IMR-90 (cell line): ENCODE measurements at regions not wholly inside any gene's neighbourhood (a gene's known extent, or its start where the extent isn't known, plus 50 kb on each side); places are given as distances from the start of the nearest gene placed in this dataset.
A peak's percentile ranks its signal among the peaks of the same experiment; 100 is the strongest.

Experiments
- ATAC-seq: fragments of 200-7000 bp; cut with Tn5 transposase; 2 replicates; pipeline ENCODE4 v1.9.1; 2020; ENCODE audit warnings: low read depth, mild to moderate bottlenecking, moderate library complexity
- BruUV-seq: library from RNA; stranded (reverse); fragments of 400-500 nt; replicated peaks from 2 replicates; lab custom pipeline; 2021; lab: Mats Ljungman, UMichigan
- CTCF ChIA-PET: fragments of 300-600 bp; formaldehyde crosslinking; extraction: SDS; loops from one replicate; lab custom pipeline; 2021; ENCODE audit warnings: antibody characterized with exemption; lab: Yijun Ruan, JAX
- POLR2A ChIA-PET: fragments of 300-600 bp; sonication (Branson Sonifier 250); formaldehyde crosslinking; loops from one replicate; lab custom pipeline; 2022; ENCODE audit warnings: antibody characterized with exemption; ENCODE audit not compliant: unreplicated experiment; lab: Charles Lee
- DNase-seq: peaks from one replicate; pipeline ENCODE4 v3.0.0; 2013
- H2AFZ ChIP-seq: replicated peaks from 2 replicates; pipeline ENCODE3; 2013; ENCODE audit warnings: low read length, mild to moderate bottlenecking; ENCODE audit not compliant: poor library complexity
- H2AK5ac ChIP-seq: 2 replicates; pipeline ENCODE4 v1.6.1; 2013; ENCODE audit warnings: low read depth, low read length, inconsistent platforms
- H2AK9ac ChIP-seq: replicated peaks from 2 replicates; pipeline ENCODE3; 2013; ENCODE audit warnings: mild to moderate bottlenecking, low read depth, low read length, moderate library complexity; ENCODE audit not compliant: poor library complexity
- H2BK120ac ChIP-seq: 2 replicates; pipeline ENCODE4 v1.6.1; 2013; ENCODE audit warnings: low read depth, low read length, inconsistent platforms
- H2BK15ac ChIP-seq: 3 replicates; pipeline ENCODE4 v1.6.1; 2013; ENCODE audit warnings: low read depth, low read length, inconsistent platforms
- H2BK20ac ChIP-seq: 2 replicates; pipeline ENCODE4 v1.6.1; 2013; ENCODE audit warnings: low read depth, mild to moderate bottlenecking, inconsistent platforms, low read length, moderate library complexity
- H2BK5ac ChIP-seq: 2 replicates; pipeline ENCODE4 v1.6.1; 2013; ENCODE audit warnings: mild to moderate bottlenecking, low read depth, low read length, inconsistent platforms; ENCODE audit not compliant: poor library complexity, severe bottlenecking
- H3K14ac ChIP-seq: replicated peaks from 2 replicates; pipeline ENCODE4 v1.6.1; 2013; ENCODE audit warnings: low read depth, low read length, inconsistent platforms
- H3K18ac ChIP-seq: 2 replicates; pipeline ENCODE4 v1.6.1; 2013; ENCODE audit warnings: low read depth, low read length, control low read depth
- H3K23ac ChIP-seq: 2 replicates; pipeline ENCODE4 v1.6.1; 2013; ENCODE audit warnings: low read depth, low read length, inconsistent platforms
- H3K27ac ChIP-seq: 2 replicates; pipeline ENCODE4 v1.5.1; 2013; ENCODE audit warnings: mild to moderate bottlenecking, control low read depth, low read length; ENCODE audit not compliant: insufficient read depth
- H3K27me3 ChIP-seq: 2 replicates; pipeline ENCODE4 v1.6.1; 2013; ENCODE audit warnings: low read length; ENCODE audit not compliant: control insufficient read depth, insufficient read depth
- H3K36me3 ChIP-seq: 2 replicates; pipeline ENCODE4 v1.6.1; 2013; ENCODE audit warnings: low read length, mixed read lengths; ENCODE audit not compliant: control insufficient read depth, insufficient read depth
- H3K4ac ChIP-seq: 2 replicates; pipeline ENCODE4 v1.6.1; 2013; ENCODE audit warnings: low read depth, low read length, inconsistent platforms
- H3K4me1 ChIP-seq: 2 replicates; pipeline ENCODE4 v1.6.1; 2013; ENCODE audit warnings: low read length, mixed read lengths; ENCODE audit not compliant: control insufficient read depth, insufficient read depth
- H3K4me2 ChIP-seq: 2 replicates; pipeline ENCODE4 v1.6.1; 2013; ENCODE audit warnings: low read depth, mild to moderate bottlenecking, control low read depth, low read length, moderate library complexity
- H3K4me3 ChIP-seq: 2 replicates; pipeline ENCODE4 v1.5.1; 2013; ENCODE audit warnings: low read depth, mild to moderate bottlenecking, control low read depth, low read length, moderate library complexity; ENCODE audit not compliant: insufficient read depth
- H3K56ac ChIP-seq: 2 replicates; pipeline ENCODE4 v1.6.1; 2013; ENCODE audit warnings: low read length, inconsistent platforms; ENCODE audit not compliant: insufficient read depth; ENCODE audit errors: extremely low read depth
- H3K79me1 ChIP-seq, 2 experiments: 2 replicates each; pipeline ENCODE4 v1.6.1; 2013; ENCODE audit warnings: low read length in 2 of 2, inconsistent platforms in 1 of 2, low read depth in 1 of 2
- H3K9ac ChIP-seq: 2 replicates; pipeline ENCODE4 v1.6.1; 2013; ENCODE audit warnings: low read depth, low read length, control low read depth
- H3K9me1 ChIP-seq: 2 replicates; pipeline ENCODE4 v1.6.1; 2013; ENCODE audit warnings: low read length, inconsistent platforms; ENCODE audit not compliant: insufficient read depth
- H3K9me3 ChIP-seq: 2 replicates; pipeline ENCODE4 v1.6.1; 2013; ENCODE audit warnings: low read length; ENCODE audit not compliant: control insufficient read depth, insufficient read depth
- H4K20me1 ChIP-seq: 2 replicates; pipeline ENCODE4 v1.6.1; 2013; ENCODE audit warnings: low read length, inconsistent platforms; ENCODE audit not compliant: insufficient read depth
- H4K5ac ChIP-seq: 2 replicates; pipeline ENCODE4 v1.6.1; 2013; ENCODE audit warnings: mild to moderate bottlenecking, low read depth, low read length, control low read depth
- H4K8ac ChIP-seq, 2 experiments: 2 replicates each; pipeline ENCODE4 v1.6.1; 2013; ENCODE audit warnings: low read depth in 2 of 2, low read length in 2 of 2, control low read depth in 1 of 2, inconsistent platforms in 1 of 2
- H4K91ac ChIP-seq: 2 replicates; pipeline ENCODE4 v1.6.1; 2013; ENCODE audit warnings: low read depth, low read length, inconsistent platforms; ENCODE audit not compliant: insufficient read depth
- CEBPB ChIP-seq: IDR thresholded peaks from 2 replicates; pipeline ENCODE4 v1.6.1; 2012; ENCODE audit warnings: low read depth, low read length, improper control_type of control experiment
- RFX5 ChIP-seq: IDR thresholded peaks from 2 replicates; pipeline ENCODE4 v1.8.0; 2012; ENCODE audit warnings: low read depth, mild to moderate bottlenecking, low read length, moderate library complexity
- WGBS, 2 experiments: methylation state at CpG; one replicate each; pipeline versions ENCODE4 v1.1.5 to v1.1.7; 2013; ENCODE audit warnings: missing lambda C conversion rate in 2 of 2; ENCODE audit not compliant: insufficient read length in 1 of 2; ENCODE audit errors: extremely low coverage in 2 of 2; 5-methylcytosine and 5-hydroxymethylcytosine counted together
- dilution Hi-C: fragments of 300-500 bp; cut with HindIII; formaldehyde crosslinking; loops from one replicate; pipeline ENCODE4 v1.14.3; 2018; ENCODE audit warnings: low sequenced_read_pairs; ENCODE audit not compliant: unreplicated experiment
- in situ Hi-C: fragments of 300-500 bp; cut with MboI; formaldehyde crosslinking; loops from 3 replicates; pipeline ENCODE4 v1.14.3; 2019; ENCODE audit warnings: low sequenced_read_pairs, inconsistent platforms, mixed read lengths
- intact Hi-C: fragments of 100-400 bp; cut with micrococcal nuclease; formaldehyde crosslinking; loops from 2 replicates; pipeline ENCODE4 v1.10.0; 2022

GRCh38 chr3:162183440-162183839 lies 686.8 kb downstream of the OTOL1 start:
- dilution Hi-C loops, result no loop called here
- CTCF ChIA-PET, result no interaction called here

More at GRCh38 chr3:162183440-162183839, 686.8 kb downstream of the OTOL1 start:
- Histone ChIP-seq H4K91ac (no peak overlapping the region), H3K14ac (no peak overlapping the region), H3K9ac (no peak overlapping the region), H3K27ac (no peak overlapping the region), H3K9me3 (0 out of 2 replicates have a peak, but pooled peaks cover 2% of the 10 kb centered on the region), H3K4me1 (no peaks in the 10 kb centered on the region), H2BK15ac (no peak overlapping the region), H3K56ac (no peak overlapping the region), H3K36me3 (no peaks in the 10 kb centered on the region), H3K4me3 (no peak overlapping the region), H3K4me2 (no peak overlapping the region), H2BK5ac (no peak overlapping the region), H3K23ac (no peak overlapping the region), H2AFZ (no peak overlapping the region), H2BK120ac (no peak overlapping the region), H3K18ac (no peak overlapping the region), H4K5ac (no peak overlapping the region), H4K8ac (no peak overlapping the region), H3K79me1 (no peaks in the 10 kb centered on the region), H2AK9ac (no peak overlapping the region), H4K20me1 (no peaks in the 10 kb centered on the region), H2AK5ac (no peak overlapping the region), H2BK20ac (no peak overlapping the region), H3K27me3 (no peaks in the 10 kb centered on the region), H3K9me1 (no peaks in the 10 kb centered on the region), H3K4ac (no peak overlapping the region)
- POLR2A ChIA-PET, result no interaction called here
- no peak for DNase-seq
- no peak for ATAC-seq
- WGBS, 2 experiments, result no CpG with 5 or more reads among the region's 1 CpG
- TF ChIP-seq CEBPB (peak; percentile 56), RFX5 (no peak)
- intact Hi-C loops (no loop called here), in situ Hi-C loops (no loop called here)
- BruUV-seq, result no TSS peak
